ENCODE measurements at regions not wholly inside any gene's neighbourhood (a gene's known extent, or its start where the extent isn't known, plus 50 kb on each side); places are given as distances from the start of the nearest gene placed in this dataset.

DNA sequence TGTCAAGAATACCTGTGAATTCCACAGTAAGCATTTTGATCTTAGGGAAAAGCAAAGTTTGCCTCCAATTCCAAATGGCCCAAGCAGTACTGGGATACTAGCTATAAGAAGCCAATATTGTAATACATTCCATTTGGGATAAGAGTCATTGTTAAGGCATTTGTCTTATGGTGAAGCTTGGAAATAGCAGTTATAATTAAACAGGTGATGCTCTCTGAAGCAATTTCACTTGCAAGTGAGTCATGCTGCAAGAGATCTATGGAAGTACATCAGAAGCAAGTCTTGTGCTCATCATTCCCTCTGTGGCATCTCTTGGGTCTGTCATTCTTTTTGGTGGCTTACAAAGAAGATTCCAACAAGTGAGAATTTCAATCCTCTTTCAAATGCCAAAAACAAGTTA is 386.4 kb upstream of the RPS6KA3 start:
- TF ChIP-seq, protein P1, sequence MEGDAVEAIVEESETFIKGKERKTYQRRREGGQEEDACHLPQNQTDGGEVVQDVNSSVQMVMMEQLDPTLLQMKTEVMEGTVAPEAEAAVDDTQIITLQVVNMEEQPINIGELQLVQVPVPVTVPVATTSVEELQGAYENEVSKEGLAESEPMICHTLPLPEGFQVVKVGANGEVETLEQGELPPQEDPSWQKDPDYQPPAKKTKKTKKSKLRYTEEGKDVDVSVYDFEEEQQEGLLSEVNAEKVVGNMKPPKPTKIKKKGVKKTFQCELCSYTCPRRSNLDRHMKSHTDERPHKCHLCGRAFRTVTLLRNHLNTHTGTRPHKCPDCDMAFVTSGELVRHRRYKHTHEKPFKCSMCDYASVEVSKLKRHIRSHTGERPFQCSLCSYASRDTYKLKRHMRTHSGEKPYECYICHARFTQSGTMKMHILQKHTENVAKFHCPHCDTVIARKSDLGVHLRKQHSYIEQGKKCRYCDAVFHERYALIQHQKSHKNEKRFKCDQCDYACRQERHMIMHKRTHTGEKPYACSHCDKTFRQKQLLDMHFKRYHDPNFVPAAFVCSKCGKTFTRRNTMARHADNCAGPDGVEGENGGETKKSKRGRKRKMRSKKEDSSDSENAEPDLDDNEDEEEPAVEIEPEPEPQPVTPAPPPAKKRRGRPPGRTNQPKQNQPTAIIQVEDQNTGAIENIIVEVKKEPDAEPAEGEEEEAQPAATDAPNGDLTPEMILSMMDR (IDR thresholded peaks at IDR 0.05), result no peak
- TF ChIP-seq POLR2A (IDR thresholded peaks at IDR 0.05), result no peak
